ENCODE measurements at regions not wholly inside any gene's neighbourhood (a gene's known extent, or its start where the extent isn't known, plus 50 kb on each side); places are given as distances from the start of the nearest gene placed in this dataset.

GRCh38 chr3:5653426-5654143 lies 466.1 kb downstream of the EDEM1 start:
- TF ChIP-seq, protein P1, sequence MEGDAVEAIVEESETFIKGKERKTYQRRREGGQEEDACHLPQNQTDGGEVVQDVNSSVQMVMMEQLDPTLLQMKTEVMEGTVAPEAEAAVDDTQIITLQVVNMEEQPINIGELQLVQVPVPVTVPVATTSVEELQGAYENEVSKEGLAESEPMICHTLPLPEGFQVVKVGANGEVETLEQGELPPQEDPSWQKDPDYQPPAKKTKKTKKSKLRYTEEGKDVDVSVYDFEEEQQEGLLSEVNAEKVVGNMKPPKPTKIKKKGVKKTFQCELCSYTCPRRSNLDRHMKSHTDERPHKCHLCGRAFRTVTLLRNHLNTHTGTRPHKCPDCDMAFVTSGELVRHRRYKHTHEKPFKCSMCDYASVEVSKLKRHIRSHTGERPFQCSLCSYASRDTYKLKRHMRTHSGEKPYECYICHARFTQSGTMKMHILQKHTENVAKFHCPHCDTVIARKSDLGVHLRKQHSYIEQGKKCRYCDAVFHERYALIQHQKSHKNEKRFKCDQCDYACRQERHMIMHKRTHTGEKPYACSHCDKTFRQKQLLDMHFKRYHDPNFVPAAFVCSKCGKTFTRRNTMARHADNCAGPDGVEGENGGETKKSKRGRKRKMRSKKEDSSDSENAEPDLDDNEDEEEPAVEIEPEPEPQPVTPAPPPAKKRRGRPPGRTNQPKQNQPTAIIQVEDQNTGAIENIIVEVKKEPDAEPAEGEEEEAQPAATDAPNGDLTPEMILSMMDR (IDR thresholded peaks at IDR 0.05), result no peak
- no peak for TF ChIP-seq POLR2A (IDR thresholded peaks at IDR 0.05)
